Central memory CD4-positive, alpha-beta T cell (primary cell): ENCODE measurements at regions not wholly inside any gene's neighbourhood (a gene's known extent, or its start where the extent isn't known, plus 50 kb on each side); places are given as distances from the start of the nearest gene placed in this dataset.

Source experiments
- DNase-seq: peaks from one replicate; pipeline ENCODE4 v3.0.0; 2022

GRCh38 chr13:53522034-53522433 lies 493.4 kb downstream of the OLFM4 start:
- DNase-seq = no peak

- no peak for DNase-seq
These were observed 509.0 kb downstream of the OLFM4 start for GRCh38 chr13:53537586-53537985.

- DNase-seq = no peak
These were observed 516.8 kb downstream of the OLFM4 start for GRCh38 chr13:53545340-53545941.

- DNase-seq = no peak
These were observed 531.9 kb downstream of the OLFM4 start for GRCh38 chr13:53560556-53560955.

- no peak for DNase-seq
These were observed 533.8 kb downstream of the OLFM4 start for GRCh38 chr13:53562419-53562818.

- DNase-seq = no peak
These were observed 539.9 kb downstream of the OLFM4 start for GRCh38 chr13:53568491-53568890.

- no peak for DNase-seq
These were observed 540.8 kb downstream of the OLFM4 start for GRCh38 chr13:53569453-53569852.

GRCh38 chr13:53601113-53601512 lies 572.5 kb downstream of the OLFM4 start:
- DNase-seq = no peak

- DNase-seq = no peak
These were observed 576.7 kb downstream of the OLFM4 start for GRCh38 chr13:53605326-53605725.

GRCh38 chr13:53612200-53612599 lies 583.6 kb downstream of the OLFM4 start:
- no peak for DNase-seq

- no peak for DNase-seq
These were observed 593.8 kb downstream of the OLFM4 start for GRCh38 chr13:53622456-53622855.

- no peak for DNase-seq
These were observed 594.5 kb downstream of the OLFM4 start for GRCh38 chr13:53623146-53623545.

- no peak for DNase-seq
These were observed 602.9 kb downstream of the OLFM4 start for GRCh38 chr13:53631511-53631910.

GRCh38 chr13:53638040-53638439 lies 609.4 kb downstream of the OLFM4 start:
- DNase-seq = no peak

GRCh38 chr13:53642306-53642705 lies 613.7 kb downstream of the OLFM4 start:
- DNase-seq = no peak

- no peak for DNase-seq
These were observed 620.1 kb downstream of the OLFM4 start for GRCh38 chr13:53648673-53649072.

GRCh38 chr13:53672005-53672404 lies 643.4 kb downstream of the OLFM4 start:
- DNase-seq = no peak

- no peak for DNase-seq
These were observed 654.5 kb downstream of the OLFM4 start for GRCh38 chr13:53683146-53683545.

GRCh38 chr13:53683608-53684007 lies 655.0 kb downstream of the OLFM4 start:
- DNase-seq = no peak

GRCh38 chr13:53691417-53691816 lies 662.8 kb downstream of the OLFM4 start:
- DNase-seq = no peak

GRCh38 chr13:53694814-53695532 lies 666.4 kb downstream of the OLFM4 start:
- no peak for DNase-seq

GRCh38 chr13:53703371-53704080 lies 674.9 kb downstream of the OLFM4 start:
- DNase-seq = no peak

- DNase-seq = no peak
These were observed 690.7 kb downstream of the OLFM4 start for GRCh38 chr13:53719281-53719680.

GRCh38 chr13:53732664-53733063 lies 704.1 kb downstream of the OLFM4 start:
- DNase-seq = no peak
